ENCODE measurements at regions not wholly inside any gene's neighbourhood (a gene's known extent, or its start where the extent isn't known, plus 50 kb on each side); places are given as distances from the start of the nearest gene placed in this dataset.
"Not testable (repeated sequence)": the region's sequence is repeated elsewhere in the genome, so short reads cannot be mapped to it uniquely, and the experiment has no call there.

DNA sequence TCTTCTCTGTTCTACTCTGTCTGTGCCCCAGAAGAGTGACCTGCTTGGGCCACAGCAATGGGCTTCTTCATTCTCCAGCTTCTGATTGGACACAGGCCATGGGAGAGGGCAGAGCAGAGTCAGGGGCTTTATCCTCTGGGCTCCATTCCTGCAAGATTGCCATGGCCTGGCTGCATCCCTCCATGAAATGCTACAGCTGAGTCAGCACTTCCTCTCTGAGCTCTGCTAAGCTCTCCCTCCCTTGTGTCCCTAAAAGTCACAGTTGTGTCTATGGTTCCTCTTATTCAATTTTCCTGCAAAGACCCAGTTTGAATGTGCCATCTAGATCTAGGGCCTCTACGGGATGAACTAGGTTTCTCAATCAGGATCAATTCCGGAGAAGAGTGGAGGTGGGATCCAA, 903.8 kb downstream of the TYW1 start:
- Histone ChIP-seq H3K36me3 (ENCODE audit: insufficient read depth, low read length) (no peaks in the 10 kb centered on the region), H3K4me1 (ENCODE audit: control insufficient read depth, insufficient read depth, low read length) (no peaks in the 10 kb centered on the region), H3K4me3 (ENCODE audit: low read length) (no peak overlapping the region), H3K9me3 (replicated peaks; ENCODE audit: low read length) (peaks cover 12% of the 10 kb centered on the region), H3K4me2 (ENCODE audit: low read length) (no peak overlapping the region), H3K9ac (ENCODE audit: low read depth, low read length) (no peak overlapping the region), H3K27me3 (ENCODE audit: control insufficient read depth, insufficient read depth, low read length) (no peaks in the 10 kb centered on the region)

DNA sequence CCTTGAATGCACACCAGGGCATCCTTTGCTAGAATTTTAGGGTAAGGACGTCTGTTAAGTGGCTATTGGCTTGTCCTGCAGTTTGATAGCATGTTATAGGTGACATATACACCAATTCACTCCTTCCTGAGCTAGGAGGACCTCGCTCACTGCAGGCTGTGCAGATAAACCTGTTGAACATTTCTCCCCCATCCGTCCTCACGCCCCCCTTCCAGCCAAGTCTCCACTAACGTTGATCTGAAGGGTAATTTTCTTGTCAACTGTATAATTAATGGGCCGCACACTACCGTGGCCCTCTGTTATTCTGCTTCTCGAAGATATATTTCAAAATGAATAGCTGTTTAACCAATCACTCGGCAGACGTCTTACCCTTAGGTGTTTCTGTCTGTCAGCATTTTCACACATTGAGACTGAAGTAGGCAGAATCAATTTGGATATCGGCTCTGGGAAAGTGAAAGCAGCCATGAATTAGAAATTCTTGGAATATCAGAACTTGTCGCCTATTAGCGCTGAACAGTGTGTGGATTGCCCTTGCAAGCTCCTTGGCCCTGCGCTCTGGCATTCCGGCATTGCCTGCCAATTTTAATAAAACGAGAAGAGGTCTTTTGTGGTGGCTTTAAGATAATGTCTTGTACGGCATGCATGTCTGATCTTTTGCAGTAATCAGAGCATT, 905.3 kb downstream of the TYW1 start:
- no peak overlapping the region for H3K9ac ChIP-seq (ENCODE audit: low read depth, low read length)

DNA sequence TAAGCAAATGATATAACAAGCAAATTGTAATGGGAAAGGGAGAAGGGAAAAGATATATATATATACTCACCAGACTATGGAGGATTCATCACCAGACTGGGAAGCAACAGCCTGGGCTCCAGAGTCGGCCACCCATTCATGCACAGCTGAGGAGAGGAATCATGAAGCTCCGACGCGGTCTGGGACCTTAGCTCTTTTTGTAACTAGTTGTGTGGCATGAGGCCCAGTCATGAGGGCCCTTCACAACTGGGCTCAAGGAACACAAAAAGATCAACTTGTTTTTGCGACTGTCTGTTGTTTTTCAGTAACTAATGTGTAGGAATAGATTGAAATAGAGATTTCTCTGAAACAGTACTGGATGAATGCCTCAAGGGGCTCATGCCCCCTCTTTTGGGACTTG, 911.2 kb downstream of the TYW1 start:
- Histone ChIP-seq H3K36me3 (ENCODE audit: insufficient read depth, low read length) (no peaks in the 10 kb centered on the region), H3K9me3 (replicated peaks; ENCODE audit: low read length) (peaks cover 2% of the 10 kb centered on the region), H3K27me3 (ENCODE audit: control insufficient read depth, insufficient read depth, low read length) (no peaks in the 10 kb centered on the region), H3K4me1 (ENCODE audit: control insufficient read depth, insufficient read depth, low read length) (no peaks in the 10 kb centered on the region), H3K9ac (ENCODE audit: low read depth, low read length) (no peak overlapping the region), H3K4me2 (ENCODE audit: low read length) (no peak overlapping the region), H3K4me3 (ENCODE audit: low read length) (no peak overlapping the region)

More for the DNA sequence above, 905.3 kb downstream of the TYW1 start:
- Histone ChIP-seq H3K9me3 (replicated peaks; ENCODE audit: low read length) (peaks cover 12% of the 10 kb centered on the region), H3K4me1 (ENCODE audit: control insufficient read depth, insufficient read depth, low read length) (no peaks in the 10 kb centered on the region), H3K4me3 (ENCODE audit: low read length) (no peak overlapping the region), H3K27me3 (ENCODE audit: control insufficient read depth, insufficient read depth, low read length) (no peaks in the 10 kb centered on the region), H3K36me3 (ENCODE audit: insufficient read depth, low read length) (no peaks in the 10 kb centered on the region), H3K4me2 (ENCODE audit: low read length) (no peak overlapping the region)

DNA sequence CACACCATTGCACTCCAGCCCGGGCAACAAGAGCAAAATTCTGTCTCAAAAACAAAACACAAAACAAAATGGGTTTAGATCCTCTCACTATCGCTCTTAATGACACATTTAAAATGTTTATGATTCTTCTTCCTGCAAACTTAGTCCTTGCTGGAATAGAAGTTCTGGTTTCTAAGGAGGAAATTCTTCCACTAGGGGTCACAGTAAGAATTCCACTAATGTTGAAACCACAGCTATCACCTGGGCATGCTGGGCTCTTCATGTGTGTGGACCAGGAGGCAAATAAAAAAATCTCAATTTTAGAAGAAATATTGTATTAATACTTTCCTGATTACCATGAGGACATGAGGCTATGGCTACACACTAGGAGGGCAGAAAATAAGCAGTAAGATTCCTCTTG, 915.8 kb downstream of the TYW1 start:
- H3K9me3 ChIP-seq (replicated peaks; ENCODE audit: low read length) = no peaks in the 10 kb centered on the region
- H3K9ac ChIP-seq (ENCODE audit: low read depth, low read length) = no peak overlapping the region
- no peaks in the 10 kb centered on the region for H3K36me3 ChIP-seq (ENCODE audit: insufficient read depth, low read length)
- H3K4me3 ChIP-seq (ENCODE audit: low read length) = no peak overlapping the region
- H3K27me3 ChIP-seq (ENCODE audit: control insufficient read depth, insufficient read depth, low read length) = no peaks in the 10 kb centered on the region
- no peak overlapping the region for H3K4me2 ChIP-seq (ENCODE audit: low read length)
- H3K4me1 ChIP-seq (ENCODE audit: control insufficient read depth, insufficient read depth, low read length) = no peaks in the 10 kb centered on the region

DNA sequence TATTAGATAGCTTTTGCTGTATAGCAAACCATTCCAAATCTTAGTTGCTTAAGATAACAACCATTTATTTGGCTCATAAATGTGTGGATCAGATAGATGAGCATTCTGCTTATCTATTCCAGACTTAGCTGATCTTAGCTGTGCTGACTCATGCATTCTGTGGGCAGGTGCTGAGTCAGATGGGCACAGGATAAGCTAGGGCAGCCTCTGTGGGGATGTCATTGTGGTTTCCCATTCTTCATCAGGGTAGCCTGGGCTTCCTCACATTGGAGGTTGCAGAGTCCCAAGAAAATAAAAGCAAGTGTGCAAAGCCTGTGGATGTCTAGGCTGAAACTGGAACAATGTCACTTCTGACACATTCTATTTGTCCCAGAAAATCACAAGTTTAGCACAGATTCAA, 917.0 kb downstream of the TYW1 start:
- Histone ChIP-seq H3K4me2 (ENCODE audit: low read length) (no peak overlapping the region), H3K9ac (ENCODE audit: low read depth, low read length) (no peak overlapping the region)

DNA sequence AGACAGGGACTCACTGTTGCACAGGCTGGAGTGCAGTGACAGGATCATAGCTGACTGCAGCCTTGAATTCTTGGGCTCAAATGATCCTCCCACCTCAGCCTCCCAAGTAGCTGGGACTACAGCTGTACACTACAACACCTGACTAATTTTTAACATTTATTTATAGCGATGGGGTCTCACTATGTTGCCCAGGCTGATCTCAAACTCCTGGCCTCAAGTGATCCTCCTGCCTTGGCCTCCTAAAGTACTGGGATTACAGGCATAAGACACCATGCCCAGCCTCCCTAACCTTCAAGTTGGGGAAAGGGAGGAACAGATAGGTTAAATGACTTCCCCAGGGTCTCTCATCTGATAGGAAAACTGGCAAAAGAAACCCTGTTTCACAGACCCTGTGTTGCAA, 919.5 kb downstream of the TYW1 start:
- not testable (repeated sequence) for H3K4me2 ChIP-seq (ENCODE audit: low read length); H3K27me3 ChIP-seq (ENCODE audit: control insufficient read depth, insufficient read depth, low read length); H3K4me1 ChIP-seq (ENCODE audit: control insufficient read depth, insufficient read depth, low read length); H3K36me3 ChIP-seq (ENCODE audit: insufficient read depth, low read length); H3K4me3 ChIP-seq (ENCODE audit: low read length); H3K9ac ChIP-seq (ENCODE audit: low read depth, low read length); H3K9me3 ChIP-seq (replicated peaks; ENCODE audit: low read length)

More for the DNA sequence above, 917.0 kb downstream of the TYW1 start:
- no peaks in the 10 kb centered on the region for H3K36me3 ChIP-seq (ENCODE audit: insufficient read depth, low read length)
- H3K4me3 ChIP-seq (ENCODE audit: low read length) = no peak overlapping the region
- H3K9me3 ChIP-seq (replicated peaks; ENCODE audit: low read length) = peaks cover 6% of the 10 kb centered on the region
- no peaks in the 10 kb centered on the region for H3K4me1 ChIP-seq (ENCODE audit: control insufficient read depth, insufficient read depth, low read length)
- no peaks in the 10 kb centered on the region for H3K27me3 ChIP-seq (ENCODE audit: control insufficient read depth, insufficient read depth, low read length)

DNA sequence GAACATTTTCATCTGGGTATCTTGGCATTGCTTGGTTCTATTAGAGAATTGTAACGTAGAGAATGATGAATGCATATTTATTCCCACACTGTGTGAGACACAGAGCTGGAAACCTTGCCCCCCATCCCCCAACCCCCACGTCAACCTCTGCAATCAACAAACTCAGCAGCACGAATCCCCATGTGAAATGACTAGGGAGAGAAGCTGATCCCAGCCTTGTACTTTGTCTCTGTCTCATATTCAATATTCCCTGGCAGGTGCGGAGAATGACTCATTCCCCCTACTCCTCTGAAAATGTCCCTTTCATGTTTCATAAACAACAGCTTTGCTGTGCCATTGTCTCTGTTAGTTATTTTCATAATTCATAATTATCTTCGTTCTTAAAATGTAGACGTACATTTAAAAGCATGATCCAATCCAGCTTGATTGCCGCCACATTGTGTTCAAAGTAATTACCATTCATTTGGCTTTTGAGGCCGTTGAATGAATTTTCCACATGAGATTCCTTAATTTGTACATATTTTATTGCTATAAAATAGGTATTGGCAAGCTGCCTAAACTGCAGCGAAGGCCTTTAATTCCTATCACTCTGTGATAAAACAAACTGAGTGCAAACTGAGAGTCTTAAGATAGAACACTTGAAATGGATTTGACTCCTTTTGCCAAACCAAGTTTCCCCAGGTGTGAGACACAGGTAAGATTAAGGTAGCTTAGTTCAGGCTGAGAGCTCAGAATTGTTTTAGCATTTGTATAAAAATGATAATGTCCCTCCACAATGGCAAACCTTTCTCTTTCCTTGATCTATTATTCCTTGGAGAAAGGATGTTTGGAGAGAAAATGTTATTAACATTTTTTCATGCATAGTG, 920.2 kb downstream of the TYW1 start:
- Histone ChIP-seq H3K27me3 (ENCODE audit: control insufficient read depth, insufficient read depth, low read length) (no peaks in the 10 kb centered on the region), H3K4me2 (ENCODE audit: low read length) (no peak overlapping the region), H3K4me1 (ENCODE audit: control insufficient read depth, insufficient read depth, low read length) (no peaks in the 10 kb centered on the region), H3K4me3 (ENCODE audit: low read length) (no peak overlapping the region), H3K36me3 (ENCODE audit: insufficient read depth, low read length) (no peaks in the 10 kb centered on the region), H3K9ac (ENCODE audit: low read depth, low read length) (no peak overlapping the region), H3K9me3 (replicated peaks; ENCODE audit: low read length) (peaks cover 9% of the 10 kb centered on the region)

DNA sequence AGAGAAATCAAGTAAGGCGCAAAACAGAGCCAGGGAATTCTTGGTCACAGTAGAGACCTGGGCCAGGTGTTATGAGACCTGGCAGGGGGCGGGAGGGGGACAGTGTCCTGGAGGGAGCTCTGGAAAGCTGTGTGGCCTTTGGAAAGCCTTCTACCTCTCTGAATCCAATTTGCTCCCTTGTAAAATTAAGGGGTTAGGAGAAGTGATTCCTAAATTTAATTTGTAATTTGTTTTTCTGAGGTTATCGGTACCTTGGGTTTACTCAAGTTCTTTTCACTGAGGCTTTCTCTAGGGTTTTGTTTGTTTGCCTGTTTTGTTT, 920.8 kb downstream of the TYW1 start:
- peaks cover 9% of the 10 kb centered on the region for H3K9me3 ChIP-seq (replicated peaks; ENCODE audit: low read length)
- H3K4me2 ChIP-seq (ENCODE audit: low read length) = no peak overlapping the region
- H3K36me3 ChIP-seq (ENCODE audit: insufficient read depth, low read length) = no peaks in the 10 kb centered on the region
- no peak overlapping the region for H3K4me3 ChIP-seq (ENCODE audit: low read length)
- H3K4me1 ChIP-seq (ENCODE audit: control insufficient read depth, insufficient read depth, low read length) = no peaks in the 10 kb centered on the region
- H3K9ac ChIP-seq (ENCODE audit: low read depth, low read length) = no peak overlapping the region
- H3K27me3 ChIP-seq (ENCODE audit: control insufficient read depth, insufficient read depth, low read length) = no peaks in the 10 kb centered on the region

DNA sequence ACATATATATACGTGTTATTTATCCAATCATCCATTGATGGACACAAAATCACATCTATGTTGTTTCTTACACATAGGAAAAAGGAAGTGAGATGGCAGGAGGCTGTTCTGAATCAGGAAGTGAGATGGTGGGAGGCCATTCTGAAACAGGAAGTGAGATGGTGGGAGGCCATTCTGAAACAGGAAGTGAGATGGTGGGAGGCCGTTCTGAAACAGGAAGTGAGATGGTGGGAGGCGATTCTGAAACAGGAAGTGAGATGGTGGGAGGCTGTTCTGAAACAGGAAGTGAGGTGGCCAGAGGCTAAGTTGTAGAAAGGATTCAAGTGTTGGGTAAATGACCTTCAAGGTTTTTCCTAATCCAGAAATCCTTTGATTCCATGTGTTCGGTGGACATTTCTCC, 921.5 kb downstream of the TYW1 start:
- H3K4me1 ChIP-seq (ENCODE audit: control insufficient read depth, insufficient read depth, low read length) = no peaks in the 10 kb centered on the region
- H3K9me3 ChIP-seq (replicated peaks; ENCODE audit: low read length) = peaks cover 9% of the 10 kb centered on the region
- H3K4me3 ChIP-seq (ENCODE audit: low read length) = no peak overlapping the region
- no peak overlapping the region for H3K9ac ChIP-seq (ENCODE audit: low read depth, low read length)
- H3K36me3 ChIP-seq (ENCODE audit: insufficient read depth, low read length) = no peaks in the 10 kb centered on the region
- no peaks in the 10 kb centered on the region for H3K27me3 ChIP-seq (ENCODE audit: control insufficient read depth, insufficient read depth, low read length)
- no peak overlapping the region for H3K4me2 ChIP-seq (ENCODE audit: low read length)

DNA sequence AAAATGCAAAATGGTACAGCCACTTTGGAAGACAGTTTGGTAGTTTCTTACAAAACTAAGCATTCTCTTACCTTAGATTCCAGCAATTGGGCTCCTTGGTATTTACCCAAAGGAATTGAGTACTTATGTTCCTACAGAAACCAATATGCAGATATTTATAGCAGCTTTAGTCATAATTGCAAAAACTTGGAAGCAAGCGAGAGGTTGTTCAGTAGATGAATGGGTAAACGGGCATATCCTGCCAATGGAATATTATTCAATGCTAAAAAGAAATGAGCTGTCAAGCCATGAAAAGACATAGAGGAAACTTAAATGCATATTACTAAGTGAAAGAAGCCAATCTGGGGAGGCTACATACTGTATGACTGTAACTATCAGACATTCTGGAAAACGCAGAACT, 926.7 kb downstream of the TYW1 start:
- Histone ChIP-seq H3K9ac (ENCODE audit: low read depth, low read length) (no peak overlapping the region), H3K36me3 (ENCODE audit: insufficient read depth, low read length) (no peaks in the 10 kb centered on the region), H3K4me1 (ENCODE audit: control insufficient read depth, insufficient read depth, low read length) (no peaks in the 10 kb centered on the region), H3K4me3 (ENCODE audit: low read length) (no peak overlapping the region), H3K9me3 (replicated peaks; ENCODE audit: low read length) (peaks cover 6% of the 10 kb centered on the region), H3K27me3 (ENCODE audit: control insufficient read depth, insufficient read depth, low read length) (no peaks in the 10 kb centered on the region), H3K4me2 (ENCODE audit: low read length) (no peak overlapping the region)

DNA sequence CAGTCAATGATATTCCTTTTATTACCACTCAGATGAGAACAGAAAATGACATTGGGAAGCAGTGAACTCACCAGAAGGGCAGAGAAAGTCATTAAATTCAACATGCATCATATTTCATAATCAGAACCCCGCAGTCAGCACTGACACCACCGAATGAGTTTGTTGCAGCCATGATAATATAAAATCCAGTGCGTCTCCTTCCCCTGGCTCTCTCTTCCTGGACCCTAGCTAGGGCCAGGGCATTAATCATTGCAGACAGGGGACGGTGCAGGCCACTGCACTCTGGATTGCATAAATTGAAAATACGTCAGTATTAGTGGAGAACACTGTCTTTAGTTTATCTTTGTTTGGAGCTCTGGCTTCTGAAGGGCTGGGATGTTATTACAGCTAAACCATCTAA, 931.5 kb downstream of the TYW1 start:
- Histone ChIP-seq H3K9me3 (replicated peaks; ENCODE audit: low read length) (no peaks in the 10 kb centered on the region), H3K4me2 (ENCODE audit: low read length) (no peak overlapping the region), H3K36me3 (ENCODE audit: insufficient read depth, low read length) (no peaks in the 10 kb centered on the region), H3K9ac (ENCODE audit: low read depth, low read length) (no peak overlapping the region), H3K27me3 (ENCODE audit: control insufficient read depth, insufficient read depth, low read length) (no peaks in the 10 kb centered on the region), H3K4me1 (ENCODE audit: control insufficient read depth, insufficient read depth, low read length) (no peaks in the 10 kb centered on the region), H3K4me3 (ENCODE audit: low read length) (no peak overlapping the region)

DNA sequence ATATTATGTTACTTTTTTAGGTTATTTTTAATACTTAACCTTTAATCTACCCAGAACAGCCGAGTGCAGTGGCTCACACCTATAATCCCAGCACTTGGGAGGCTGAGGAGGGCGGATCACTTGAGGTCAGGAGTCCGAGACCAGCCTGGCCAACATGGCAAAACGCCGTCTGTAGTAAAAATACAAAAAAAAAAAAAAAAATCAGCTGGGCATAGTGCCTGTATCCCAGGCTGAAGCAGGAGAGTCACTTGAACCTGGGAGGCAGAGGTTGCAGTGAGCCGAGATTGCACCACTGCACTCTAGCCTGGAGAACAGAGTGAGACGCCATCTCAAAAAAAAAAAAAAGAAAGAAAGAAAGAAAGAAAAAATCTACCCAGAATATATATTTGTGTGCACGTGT, 939.8 kb downstream of the TYW1 start:
- H3K4me2 ChIP-seq (ENCODE audit: low read length); H3K4me1 ChIP-seq (ENCODE audit: control insufficient read depth, insufficient read depth, low read length); H3K4me3 ChIP-seq (ENCODE audit: low read length); H3K27me3 ChIP-seq (ENCODE audit: control insufficient read depth, insufficient read depth, low read length); H3K9ac ChIP-seq (ENCODE audit: low read depth, low read length); H3K36me3 ChIP-seq (ENCODE audit: insufficient read depth, low read length); H3K9me3 ChIP-seq (replicated peaks; ENCODE audit: low read length): not testable (repeated sequence)

All from skeletal muscle satellite cell (primary cell).